Gastroesophageal sphincter (tissue), 4 donors: ENCODE measurements at regions not wholly inside any gene's neighbourhood (a gene's known extent, or its start where the extent isn't known, plus 50 kb on each side); places are given as distances from the start of the nearest gene placed in this dataset.

Source experiments
- ATAC-seq: fragments of 150-250 bp; one replicate; pipeline ENCODE4 v1.9.1; 2016; ENCODE audit warnings: mild to moderate bottlenecking, moderate library complexity
- H3K27ac ChIP-seq, 4 donors: fragments of 200-600 bp; sonication (generic) in 3 of 4; 1 replicate in 3 of 4; 2 replicates in 1 of 4; pipeline ENCODE4 v1.5.1; 2016 to 2019
- H3K27me3 ChIP-seq: fragments of 200-600 bp; sonication (generic); one replicate; pipeline ENCODE4 v1.5.1; 2019
- H3K36me3 ChIP-seq, 2 donors: fragments of 200-600 bp; sonication (generic); one replicate each; pipeline ENCODE4 v1.5.1; 2019; ENCODE audit warnings: control low read depth in 1 of 2
- H3K4me1 ChIP-seq, 3 donors: fragments of 200-600 bp; sonication (generic); 1 replicate in 2 of 3; 2 replicates in 1 of 3; pipeline ENCODE4 v1.5.1; 2016 to 2019; ENCODE audit warnings: control low read depth in 2 of 3
- H3K4me3 ChIP-seq, 2 donors: fragments of 200-600 bp; sonication (generic); one replicate each; pipeline ENCODE4 v1.5.1; 2019; ENCODE audit warnings: mild to moderate bottlenecking in 1 of 2, moderate library complexity in 1 of 2
- H3K9me3 ChIP-seq, 3 donors: fragments of 200-600 bp; sonication (generic); one replicate each; pipeline ENCODE4 v1.5.1; 2017 to 2019; ENCODE audit warnings: control low read depth in 2 of 3
- CTCF ChIP-seq, 4 experiments: fragments of 200-600 bp in 2 of 4; fragments of 450-650 bp in 2 of 4; sonication (generic) in 1 of 4; IDR thresholded peaks; one replicate each; pipeline ENCODE4 v1.5.1; 2017 to 2019; ENCODE audit warnings: antibody characterized with exemption in 4 of 4, mild to moderate bottlenecking in 2 of 4, moderate library complexity in 2 of 4
- EP300 ChIP-seq: sonication (generic); formaldehyde crosslinking; IDR thresholded peaks from one replicate; pipeline ENCODE4 v1.6.1; 2017; ENCODE audit warnings: antibody characterized with exemption, mild to moderate bottlenecking
- POLR2A ChIP-seq, 2 donors: fragments of 450-650 bp; IDR thresholded peaks; one replicate each; pipeline ENCODE4 v1.6.1; 2017; ENCODE audit warnings: antibody characterized with exemption in 2 of 2, mild to moderate bottlenecking in 2 of 2, moderate library complexity in 1 of 2
- POLR2AphosphoS5 ChIP-seq: sonication (generic); formaldehyde crosslinking; IDR thresholded peaks from one replicate; pipeline ENCODE4 v1.6.1; 2017; ENCODE audit warnings: antibody characterized with exemption
- WGBS, 2 donors: methylation state at CpG; one replicate each; pipeline ENCODE4 v1.1.5; 2018; ENCODE audit warnings: low coverage in 1 of 2; 5-methylcytosine and 5-hydroxymethylcytosine counted together

- Histone ChIP-seq H3K27me3 (peaks cover 26% of the 10 kb centered on the region), H3K4me1 (no peaks in the 10 kb centered on the region), H3K36me3 (no peaks in the 10 kb centered on the region), H3K27ac (no peak overlapping the region), H3K4me3 (no peak overlapping the region), H3K9me3 (no peaks in the 10 kb centered on the region)
- WGBS, 2 donors, result 79 to 100% methylated on average over 2 of the region's 2 CpGs
- ATAC-seq, result no peak
- no peak for TF ChIP-seq POLR2A (IDR thresholded peaks at IDR 0.05)
- TF ChIP-seq POLR2AphosphoS5, result no peak
Measured at GRCh38 chr21:35705237-35705887, 355.0 kb downstream of the SETD4 start.

DNA sequence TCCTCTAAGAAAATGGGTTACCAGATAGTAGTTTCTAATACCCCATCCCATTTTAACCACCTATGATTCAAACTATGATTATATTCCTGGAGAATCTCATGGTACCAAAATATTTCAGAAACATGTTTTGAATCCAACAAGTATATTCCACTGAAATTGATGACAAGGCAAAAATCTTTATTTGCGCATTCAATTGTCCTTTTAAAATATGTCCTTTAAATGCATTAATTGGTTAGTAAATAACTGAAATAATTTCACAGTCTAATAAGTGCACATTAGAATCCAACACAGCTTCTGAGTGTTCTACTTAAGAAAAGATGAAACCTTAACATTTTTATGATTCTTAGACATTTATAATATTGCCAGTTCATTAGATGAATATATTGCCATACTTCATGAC lies 356.6 kb downstream of the SETD4 start:
- WGBS, 2 donors, result 100% methylated on average over 1 of the region's 1 CpG
- H3K4me1 ChIP-seq, result no peaks in the 10 kb centered on the region
- ATAC-seq, result no peak

DNA sequence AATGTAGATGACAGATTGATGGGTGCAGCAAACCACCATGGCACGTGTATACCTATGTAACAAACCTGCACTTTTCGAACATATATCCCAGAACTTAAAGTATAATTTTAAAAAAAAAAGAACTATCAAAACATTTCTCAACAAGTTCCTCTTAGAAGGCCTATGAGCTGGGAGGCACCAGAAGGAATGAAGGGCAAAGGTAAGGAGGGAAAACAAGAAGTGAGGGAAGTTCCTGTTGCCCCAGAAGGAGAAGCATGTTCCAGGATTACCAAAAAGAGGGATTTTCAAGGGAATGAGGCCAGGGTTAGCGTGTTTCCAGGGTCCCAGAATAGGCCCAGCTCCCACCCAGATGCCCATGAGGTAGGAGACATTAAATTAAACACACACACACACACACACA lies 361.0 kb downstream of the SETD4 start:
- Histone ChIP-seq H3K4me1 (peaks cover 0 to 16% (median 5%) of the 10 kb centered on the region in 3 donors), H3K9me3 (no peaks in the 10 kb centered on the region), H3K27me3 (peaks cover 12% of the 10 kb centered on the region), H3K27ac (no peak overlapping the region), H3K36me3 (no peaks in the 10 kb centered on the region), H3K4me3 (no peak overlapping the region)
- no peak for TF ChIP-seq POLR2AphosphoS5
- TF ChIP-seq CTCF (IDR thresholded peaks at IDR 0.05), result no peak
- no peak for TF ChIP-seq EP300
- TF ChIP-seq POLR2A (IDR thresholded peaks at IDR 0.05), result no peak
- no peak for ATAC-seq
- 80 to 93% methylated on average over 2 of the region's 3 CpGs for WGBS, 2 donors

More for the DNA sequence above, 356.6 kb downstream of the SETD4 start:
- no peak overlapping the region for H3K27ac ChIP-seq
- TF ChIP-seq POLR2AphosphoS5 (no peak), CTCF (IDR thresholded peaks at IDR 0.05) (no peak), EP300 (no peak)
- H3K27me3 ChIP-seq, result peaks cover 26% of the 10 kb centered on the region
- H3K4me3 ChIP-seq, result no peak overlapping the region
- no peaks in the 10 kb centered on the region for H3K9me3 ChIP-seq
- H3K36me3 ChIP-seq, result no peaks in the 10 kb centered on the region

GRCh38 chr21:35697321-35697808 lies 363.0 kb downstream of the SETD4 start:
- TF ChIP-seq POLR2AphosphoS5, result no peak
- no peak for TF ChIP-seq CTCF (IDR thresholded peaks at IDR 0.05)
- no peak for TF ChIP-seq EP300
- TF ChIP-seq POLR2A (IDR thresholded peaks at IDR 0.05), result no peak
- no peaks in the 10 kb centered on the region for H3K36me3 ChIP-seq
- ATAC-seq, result peak; percentile 34
- no peak overlapping the region for H3K4me3 ChIP-seq
- H3K9me3 ChIP-seq, result no peaks in the 10 kb centered on the region
- peaks cover 0 to 16% (median 5%) of the 10 kb centered on the region in 3 donors for H3K4me1 ChIP-seq
- no peak overlapping the region for H3K27ac ChIP-seq
- peaks cover 20% of the 10 kb centered on the region for H3K27me3 ChIP-seq
- 0% methylated on average over 1 to 2 of the region's 3 CpGs for WGBS, 2 donors

GRCh38 chr21:35696644-35697043 lies 363.7 kb downstream of the SETD4 start:
- no peaks in the 10 kb centered on the region for H3K36me3 ChIP-seq
- H3K9me3 ChIP-seq, result no peaks in the 10 kb centered on the region
- TF ChIP-seq CTCF (IDR thresholded peaks at IDR 0.05), result no peak
- no peak for TF ChIP-seq EP300
- TF ChIP-seq POLR2AphosphoS5, result no peak
- TF ChIP-seq POLR2A (IDR thresholded peaks at IDR 0.05), result no peak
- H3K4me1 ChIP-seq, result peaks cover 0 to 16% (median 5%) of the 10 kb centered on the region in 3 donors
- H3K27ac ChIP-seq, result no peak overlapping the region
- peaks cover 20% of the 10 kb centered on the region for H3K27me3 ChIP-seq
- no peak for ATAC-seq
- WGBS, 2 donors, result 42 to 61% methylated on average over 2 of the region's 2 CpGs
- H3K4me3 ChIP-seq, result no peak overlapping the region
